ENCODE measurements at regions not wholly inside any gene's neighbourhood (a gene's known extent, or its start where the extent isn't known, plus 50 kb on each side); places are given as distances from the start of the nearest gene placed in this dataset.

DNA sequence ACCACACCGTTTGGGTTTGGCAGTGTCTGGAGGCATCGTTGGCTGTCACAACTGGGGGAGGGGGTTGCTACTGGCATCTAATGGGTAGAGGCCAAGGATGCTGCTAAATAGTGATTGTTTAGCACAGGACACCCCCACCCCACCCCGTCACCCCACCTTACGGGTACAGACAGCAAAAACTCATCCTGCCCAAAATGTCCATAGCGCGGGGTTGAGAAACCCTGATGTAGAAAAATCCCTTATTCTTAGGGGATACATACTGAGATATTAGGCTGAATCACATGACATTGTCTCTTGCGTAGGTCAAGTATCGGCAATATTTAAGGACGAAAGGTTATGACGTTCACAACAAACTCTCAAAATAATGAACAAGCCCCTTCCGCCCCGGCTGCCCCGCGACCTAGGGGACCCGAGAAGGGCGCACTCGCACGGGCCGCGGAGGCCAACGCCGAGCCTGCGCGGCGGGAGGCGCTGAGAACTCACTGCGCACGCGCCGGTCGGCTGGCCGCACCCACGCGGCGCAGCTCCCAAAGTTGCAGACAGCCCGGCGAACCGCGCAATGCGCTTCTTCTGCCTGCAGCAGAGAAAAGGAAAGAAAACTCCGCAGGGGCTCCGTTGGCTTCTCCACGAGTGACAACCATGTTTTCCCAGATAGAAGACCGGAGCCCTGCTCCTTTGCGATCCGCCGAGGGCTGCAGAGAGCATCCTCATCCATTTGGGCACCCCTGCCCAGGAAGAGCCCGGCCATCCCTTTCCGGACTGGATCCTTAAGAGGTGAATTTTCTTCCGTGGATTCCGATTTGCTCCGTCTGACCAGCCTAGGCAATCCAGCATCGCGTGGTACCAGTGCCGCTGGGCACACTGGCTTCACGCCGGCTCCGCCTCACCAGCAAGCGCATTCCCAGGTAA is 136.8 kb upstream of the CCDC54 start:
- Mint-ChIP-seq H3K4me3 (ENCODE audit: unreplicated experiment) (peak overlapping the region; percentile 98), H3K4me1 (ENCODE audit: low read depth, unreplicated experiment) (peaks cover 16% of the 10 kb centered on the region), H3K27ac (ENCODE audit: unreplicated experiment) (no peak overlapping the region), H3K9me3 (ENCODE audit: unreplicated experiment) (peaks cover 2% of the 10 kb centered on the region), H3K27me3 (ENCODE audit: unreplicated experiment) (no peaks in the 10 kb centered on the region), H3K36me3 (ENCODE audit: unreplicated experiment) (no peaks in the 10 kb centered on the region)
- TF ChIP-seq, protein P1, sequence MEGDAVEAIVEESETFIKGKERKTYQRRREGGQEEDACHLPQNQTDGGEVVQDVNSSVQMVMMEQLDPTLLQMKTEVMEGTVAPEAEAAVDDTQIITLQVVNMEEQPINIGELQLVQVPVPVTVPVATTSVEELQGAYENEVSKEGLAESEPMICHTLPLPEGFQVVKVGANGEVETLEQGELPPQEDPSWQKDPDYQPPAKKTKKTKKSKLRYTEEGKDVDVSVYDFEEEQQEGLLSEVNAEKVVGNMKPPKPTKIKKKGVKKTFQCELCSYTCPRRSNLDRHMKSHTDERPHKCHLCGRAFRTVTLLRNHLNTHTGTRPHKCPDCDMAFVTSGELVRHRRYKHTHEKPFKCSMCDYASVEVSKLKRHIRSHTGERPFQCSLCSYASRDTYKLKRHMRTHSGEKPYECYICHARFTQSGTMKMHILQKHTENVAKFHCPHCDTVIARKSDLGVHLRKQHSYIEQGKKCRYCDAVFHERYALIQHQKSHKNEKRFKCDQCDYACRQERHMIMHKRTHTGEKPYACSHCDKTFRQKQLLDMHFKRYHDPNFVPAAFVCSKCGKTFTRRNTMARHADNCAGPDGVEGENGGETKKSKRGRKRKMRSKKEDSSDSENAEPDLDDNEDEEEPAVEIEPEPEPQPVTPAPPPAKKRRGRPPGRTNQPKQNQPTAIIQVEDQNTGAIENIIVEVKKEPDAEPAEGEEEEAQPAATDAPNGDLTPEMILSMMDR (IDR thresholded peaks at IDR 0.05; ENCODE audit: partially characterized antibody, unreplicated experiment): no peak
- DNase-seq: peak; percentile 81

DNA sequence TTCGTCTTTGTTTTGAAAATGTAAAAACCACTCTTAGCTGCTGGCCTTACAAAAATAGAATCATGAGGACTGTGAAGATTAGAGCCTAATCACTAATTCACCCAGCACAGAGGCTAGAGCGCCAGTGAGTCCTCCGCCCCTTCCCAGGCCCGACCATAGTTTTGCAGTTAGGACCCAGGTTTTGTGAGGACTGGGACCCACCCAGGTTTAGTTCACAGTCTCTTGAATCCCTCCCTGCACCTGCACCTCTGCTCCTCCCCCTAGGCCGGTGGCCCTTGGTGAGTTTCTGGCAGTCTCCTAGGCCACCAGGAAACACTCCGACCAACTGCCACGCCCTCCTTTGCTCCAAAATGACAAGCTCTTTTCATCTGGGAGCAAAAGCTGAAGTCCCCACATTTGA is 136.0 kb upstream of the CCDC54 start:
- Mint-ChIP-seq H3K4me3 (ENCODE audit: unreplicated experiment) (peak overlapping the region; percentile 98), H3K27me3 (ENCODE audit: unreplicated experiment) (no peaks in the 10 kb centered on the region), H3K36me3 (ENCODE audit: unreplicated experiment) (no peaks in the 10 kb centered on the region), H3K9me3 (ENCODE audit: unreplicated experiment) (peaks cover 2% of the 10 kb centered on the region), H3K27ac (ENCODE audit: unreplicated experiment) (peak overlapping the region; percentile 15), H3K4me1 (ENCODE audit: low read depth, unreplicated experiment) (peaks cover 9% of the 10 kb centered on the region)
- DNase-seq: peak; percentile 24
- TF ChIP-seq, protein P1 (IDR thresholded peaks at IDR 0.05; ENCODE audit: partially characterized antibody, unreplicated experiment): no peak

DNA sequence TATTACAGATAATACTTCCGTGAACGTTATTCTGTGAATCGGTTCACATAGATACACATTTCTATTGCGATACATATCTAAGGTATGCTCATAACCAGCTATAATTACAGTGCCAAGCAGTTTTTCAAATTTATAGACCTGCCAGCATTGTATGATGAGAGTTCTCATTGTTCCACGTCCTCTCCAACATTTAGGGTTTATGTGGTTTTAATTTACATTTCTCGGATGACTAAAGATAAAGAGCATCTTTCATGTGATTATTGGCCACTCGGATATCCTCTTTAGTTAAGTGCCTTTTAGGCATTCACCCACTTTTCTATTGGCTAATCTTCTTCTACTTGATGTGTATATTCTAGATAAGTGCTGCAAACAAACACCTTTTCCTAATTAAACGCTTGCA is 134.7 kb upstream of the CCDC54 start:
- no peak for DNase-seq
- peaks cover 2% of the 10 kb centered on the region for H3K9me3 Mint-ChIP-seq (ENCODE audit: unreplicated experiment)
- no peaks in the 10 kb centered on the region for H3K27me3 Mint-ChIP-seq (ENCODE audit: unreplicated experiment)
- peak overlapping the region; percentile 98 for H3K4me3 Mint-ChIP-seq (ENCODE audit: unreplicated experiment)
- H3K4me1 Mint-ChIP-seq (ENCODE audit: low read depth, unreplicated experiment): peaks cover 5% of the 10 kb centered on the region
- no peaks in the 10 kb centered on the region for H3K36me3 Mint-ChIP-seq (ENCODE audit: unreplicated experiment)
- H3K27ac Mint-ChIP-seq (ENCODE audit: unreplicated experiment): no peak overlapping the region
- TF ChIP-seq, protein P1 (IDR thresholded peaks at IDR 0.05; ENCODE audit: partially characterized antibody, unreplicated experiment): no peak

DNA sequence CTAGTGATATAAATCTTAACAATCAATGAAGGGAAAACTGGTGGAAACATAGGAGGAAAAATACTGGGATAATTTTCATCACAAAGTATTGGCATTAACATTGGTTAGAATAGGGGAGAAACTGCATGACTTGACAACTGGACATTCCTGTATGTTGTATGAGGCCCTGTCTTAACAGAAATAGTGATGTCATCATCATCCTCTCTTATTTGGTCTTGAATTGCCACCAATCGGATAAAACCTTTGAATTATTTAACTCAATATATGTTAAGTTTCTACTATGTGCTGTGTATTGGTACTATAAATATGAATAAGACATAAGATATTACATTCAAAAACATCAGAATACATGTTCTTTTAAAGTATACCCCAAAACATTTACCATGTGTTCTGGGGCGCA is 130.1 kb upstream of the CCDC54 start:
- H3K27me3 Mint-ChIP-seq (ENCODE audit: unreplicated experiment): no peaks in the 10 kb centered on the region
- TF ChIP-seq, protein P1 (IDR thresholded peaks at IDR 0.05; ENCODE audit: partially characterized antibody, unreplicated experiment): no peak
- H3K4me1 Mint-ChIP-seq (ENCODE audit: low read depth, unreplicated experiment): peaks cover 4% of the 10 kb centered on the region
- no peak for DNase-seq
- H3K4me3 Mint-ChIP-seq (ENCODE audit: unreplicated experiment): no peak overlapping the region
- no peaks in the 10 kb centered on the region for H3K9me3 Mint-ChIP-seq (ENCODE audit: unreplicated experiment)
- no peak overlapping the region for H3K27ac Mint-ChIP-seq (ENCODE audit: unreplicated experiment)
- no peaks in the 10 kb centered on the region for H3K36me3 Mint-ChIP-seq (ENCODE audit: unreplicated experiment)

DNA sequence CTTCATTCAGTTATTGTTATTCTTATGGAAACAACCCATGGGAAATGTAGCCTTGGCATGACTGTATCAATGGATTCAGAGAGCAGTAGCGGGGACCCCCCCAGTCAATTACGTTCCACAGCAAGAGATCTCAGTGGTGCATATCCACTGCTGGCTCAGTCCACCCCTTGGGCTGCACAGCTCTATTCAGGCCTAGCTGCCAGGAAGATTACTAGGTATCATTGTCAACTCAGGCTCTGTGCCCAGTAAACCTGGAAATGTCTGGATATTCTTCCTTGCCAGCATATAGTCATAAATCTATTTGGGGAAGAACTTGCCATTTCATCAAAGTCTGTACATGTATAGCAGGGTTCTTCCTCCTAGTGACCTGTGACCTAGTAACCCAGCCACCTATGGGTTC is 128.1 kb upstream of the CCDC54 start:
- Mint-ChIP-seq H3K4me3 (ENCODE audit: unreplicated experiment) (no peak overlapping the region), H3K27me3 (ENCODE audit: unreplicated experiment) (no peaks in the 10 kb centered on the region)

More for the DNA sequence above, 128.1 kb upstream of the CCDC54 start:
- no peaks in the 10 kb centered on the region for H3K36me3 Mint-ChIP-seq (ENCODE audit: unreplicated experiment)
- H3K4me1 Mint-ChIP-seq (ENCODE audit: low read depth, unreplicated experiment): no peaks in the 10 kb centered on the region
- no peaks in the 10 kb centered on the region for H3K9me3 Mint-ChIP-seq (ENCODE audit: unreplicated experiment)
- H3K27ac Mint-ChIP-seq (ENCODE audit: unreplicated experiment): no peak overlapping the region
- TF ChIP-seq, protein P1 (IDR thresholded peaks at IDR 0.05; ENCODE audit: partially characterized antibody, unreplicated experiment): no peak
- no peak for DNase-seq

All from glutamatergic neuron (in vitro differentiated cells).